GM18499 (cell line): ENCODE measurements at regions not wholly inside any gene's neighbourhood (a gene's known extent, or its start where the extent isn't known, plus 50 kb on each side); places are given as distances from the start of the nearest gene placed in this dataset.
"Not testable (repeated sequence)": the region's sequence is repeated elsewhere in the genome, so short reads cannot be mapped to it uniquely, and the experiment has no call there.

Experiments
- ATAC-seq: cut with Tn5 transposase; IDR thresholded peaks from one replicate; pipeline ENCODE4 v1.9.1; 2021; ENCODE audit warnings: moderate number of reproducible peaks; ENCODE audit not compliant: insufficient read depth, unreplicated experiment

GRCh38 chr4:79623021-79623870 lies 215.2 kb upstream of the GK2 start:
- ATAC-seq: no peak

GRCh38 chr4:79621061-79621460 lies 213.0 kb upstream of the GK2 start:
- ATAC-seq: no peak

DNA sequence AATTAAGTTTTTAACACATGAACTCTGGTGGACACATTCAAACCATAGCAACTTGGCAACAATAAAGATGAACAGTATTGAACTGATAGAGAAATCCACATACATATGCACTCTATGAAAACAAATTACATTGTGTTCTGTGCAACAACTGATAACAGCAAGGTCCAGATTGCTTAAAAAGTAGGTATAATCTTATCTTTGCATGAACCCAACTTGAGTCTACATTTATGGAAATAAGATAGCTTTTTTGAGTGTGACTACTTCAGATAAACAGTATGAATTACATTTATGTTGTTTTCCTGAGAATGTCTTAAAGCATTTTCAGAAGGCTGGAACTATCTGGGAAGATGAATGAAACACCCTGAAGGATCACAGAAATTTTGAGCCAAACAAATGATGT lies 212.6 kb upstream of the GK2 start:
- ATAC-seq: no peak

DNA sequence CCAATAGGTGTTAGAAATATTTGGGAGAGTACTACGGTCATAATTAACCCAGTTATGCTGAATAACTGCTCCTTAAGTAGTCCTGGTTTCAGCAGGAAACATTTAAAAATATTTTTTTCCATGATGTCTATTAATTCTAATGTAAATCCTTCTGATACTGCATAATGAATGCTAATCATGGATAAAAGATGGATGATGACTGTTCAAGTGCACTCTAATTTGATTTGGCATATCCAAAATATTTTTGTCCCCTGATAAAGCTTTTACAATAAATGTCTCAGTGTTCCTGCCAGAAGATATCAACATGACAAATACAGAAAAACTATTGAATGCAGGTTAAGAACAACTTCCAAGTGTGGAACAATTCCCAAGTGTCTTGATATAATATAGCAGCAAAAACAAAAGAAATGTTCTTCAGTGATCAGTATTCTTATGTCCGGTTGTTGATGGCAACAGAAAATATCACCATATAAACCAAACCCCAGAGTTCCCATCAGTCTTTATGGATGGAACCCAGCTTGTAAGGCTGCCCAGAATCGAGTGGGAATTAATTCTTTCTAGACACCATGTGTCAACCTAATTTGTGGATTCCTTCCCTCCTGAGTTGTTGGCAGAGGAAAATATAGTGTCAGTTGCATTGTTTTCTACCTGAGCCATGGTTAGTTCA lies 205.4 kb upstream of the GK2 start:
- no peak for ATAC-seq

DNA sequence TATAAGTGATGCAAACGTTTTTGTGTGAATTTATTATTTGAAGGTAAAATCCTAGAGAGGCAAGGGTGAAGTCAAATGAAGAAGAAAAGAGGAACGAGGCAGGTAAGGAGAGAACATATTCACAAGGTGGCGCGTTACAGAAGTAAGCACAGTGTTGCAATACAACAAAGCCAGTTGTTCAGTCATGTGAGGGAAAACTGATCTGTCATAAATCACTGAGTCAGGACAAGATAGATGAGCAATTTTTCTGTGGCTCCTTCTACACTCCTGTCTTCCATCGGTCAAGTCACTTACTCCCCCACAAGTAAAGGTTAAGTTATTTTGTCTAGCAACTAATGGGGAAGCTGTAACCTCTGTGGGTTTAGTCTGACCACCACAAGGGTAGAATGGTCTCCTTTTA lies 203.0 kb upstream of the GK2 start:
- no peak for ATAC-seq

GRCh38 chr4:79609817-79610216 lies 201.8 kb upstream of the GK2 start:
- ATAC-seq: no peak

GRCh38 chr4:79607979-79608378 lies 200.0 kb upstream of the GK2 start:
- no peak for ATAC-seq

- no peak for ATAC-seq
These were observed 196.1 kb upstream of the GK2 start for GRCh38 chr4:79604152-79604551.

DNA sequence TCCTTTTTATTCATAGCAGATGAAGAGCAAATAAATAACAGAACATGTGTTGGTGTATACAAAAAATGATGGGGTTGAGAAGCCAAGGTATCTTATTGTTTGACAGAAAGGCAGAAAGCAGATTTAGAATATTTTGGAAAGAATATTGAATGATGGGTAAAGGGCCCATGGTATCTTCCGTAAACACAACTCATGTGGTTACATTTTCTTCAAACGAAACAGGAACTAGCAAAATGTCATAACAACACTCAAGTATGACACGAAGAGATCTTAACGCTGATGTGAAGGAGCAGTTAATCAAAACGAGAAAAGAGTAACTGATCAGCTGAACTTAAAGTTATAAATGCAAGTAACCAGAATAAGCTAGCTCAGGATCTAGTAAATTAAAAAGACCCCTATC lies 195.7 kb upstream of the GK2 start:
- ATAC-seq: peak; percentile 49

DNA sequence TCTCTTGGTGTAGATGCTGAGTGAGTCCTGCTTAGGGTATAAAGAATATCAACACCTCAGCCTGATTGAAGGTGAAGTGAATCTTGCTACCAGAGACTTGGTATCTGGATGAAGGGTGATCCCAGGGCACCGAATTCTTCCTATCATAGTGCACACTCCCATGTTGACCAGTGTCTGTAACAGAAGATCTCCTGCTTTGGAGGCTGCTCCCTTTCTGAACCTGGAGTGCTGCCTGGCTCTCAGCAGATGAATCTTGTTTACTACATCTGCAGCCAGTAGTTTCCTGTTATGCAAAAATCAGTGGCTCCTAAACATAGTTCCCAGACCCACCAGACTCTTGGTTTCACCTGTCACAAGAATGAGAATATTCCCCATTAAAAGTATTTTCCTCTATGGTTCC lies 191.7 kb upstream of the GK2 start:
- ATAC-seq: no peak

GRCh38 chr4:79598801-79599200 lies 190.8 kb upstream of the GK2 start:
- no peak for ATAC-seq

- no peak for ATAC-seq
These were observed 190.2 kb upstream of the GK2 start for GRCh38 chr4:79598214-79598613.

- no peak for ATAC-seq
These were observed 189.2 kb upstream of the GK2 start for GRCh38 chr4:79597266-79597665.

GRCh38 chr4:79592218-79592617 lies 184.2 kb upstream of the GK2 start:
- ATAC-seq: not testable (repeated sequence)

DNA sequence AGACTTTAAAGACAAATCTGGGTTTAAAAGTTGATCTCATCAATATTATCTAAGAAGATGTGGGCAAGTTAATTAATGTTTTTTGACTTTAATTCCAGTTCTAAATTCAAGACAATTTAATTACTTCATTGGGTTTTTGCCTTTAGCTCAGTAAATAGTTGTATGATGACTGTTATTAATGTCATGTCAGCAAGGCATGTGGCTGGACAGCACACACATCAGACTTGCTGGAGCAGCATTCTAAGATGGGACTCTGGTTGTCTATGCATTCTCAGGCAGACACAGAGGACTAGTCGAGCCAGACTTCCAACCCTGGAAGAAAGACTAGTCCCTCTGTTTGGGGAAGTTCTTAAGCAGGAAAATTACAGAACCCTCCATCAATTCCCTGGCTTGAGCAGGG lies 180.7 kb upstream of the GK2 start:
- no peak for ATAC-seq

DNA sequence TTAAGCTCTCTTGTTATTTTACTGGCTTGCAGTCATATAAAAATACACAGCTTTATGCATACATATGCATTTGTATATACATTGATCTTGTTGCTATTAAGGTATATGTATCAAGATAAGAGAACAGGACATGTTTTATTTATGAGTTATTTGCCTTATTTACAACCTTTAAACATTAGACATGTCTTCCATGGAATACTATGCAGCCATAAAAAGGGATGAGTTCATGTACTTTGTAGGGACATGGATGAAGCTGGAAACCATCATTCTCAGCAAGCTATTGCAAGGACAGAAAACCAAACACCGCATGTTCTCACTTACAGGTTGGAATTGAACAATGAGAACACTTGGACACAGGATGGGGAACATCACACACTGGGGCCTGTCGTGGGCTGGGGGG lies 179.2 kb upstream of the GK2 start:
- not testable (repeated sequence) for ATAC-seq

DNA sequence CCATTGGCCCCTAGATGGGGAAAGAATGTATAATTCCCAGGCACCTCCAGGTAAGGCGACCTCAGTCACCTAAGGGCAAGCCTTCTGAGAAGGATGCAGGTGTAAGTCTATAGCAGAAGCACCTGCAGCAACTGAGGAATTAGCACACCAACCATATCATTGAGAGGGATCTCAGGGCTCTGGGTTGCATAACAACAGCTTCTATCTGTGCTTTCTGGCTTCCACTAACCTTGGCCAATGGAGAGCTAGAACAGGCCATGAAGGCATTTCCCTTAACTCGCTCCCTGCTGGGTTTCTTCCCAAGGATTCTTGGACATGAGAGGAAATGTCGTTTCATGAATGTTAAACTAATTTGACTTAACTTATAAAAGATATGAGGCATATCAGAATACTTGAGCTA lies 177.8 kb upstream of the GK2 start:
- no peak for ATAC-seq

DNA sequence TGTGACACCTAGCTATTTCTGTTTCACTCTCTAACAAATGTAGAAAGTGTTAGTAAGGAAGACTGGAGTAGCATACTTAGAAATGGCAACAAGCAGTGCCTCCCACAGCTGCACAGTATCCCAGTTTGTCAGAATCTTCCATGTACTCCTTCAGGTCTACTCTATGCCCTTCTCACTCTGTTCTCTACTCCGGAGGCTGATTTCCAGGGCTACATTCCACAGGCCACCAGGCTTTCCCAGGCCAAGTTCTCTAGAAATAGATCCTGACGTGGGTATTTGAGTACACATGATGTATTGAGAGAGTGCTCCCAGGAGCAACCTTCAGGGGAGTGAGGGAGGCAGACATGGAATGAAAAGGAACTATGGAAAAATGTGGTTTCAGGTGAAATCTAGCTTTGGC lies 177.3 kb upstream of the GK2 start:
- no peak for ATAC-seq

DNA sequence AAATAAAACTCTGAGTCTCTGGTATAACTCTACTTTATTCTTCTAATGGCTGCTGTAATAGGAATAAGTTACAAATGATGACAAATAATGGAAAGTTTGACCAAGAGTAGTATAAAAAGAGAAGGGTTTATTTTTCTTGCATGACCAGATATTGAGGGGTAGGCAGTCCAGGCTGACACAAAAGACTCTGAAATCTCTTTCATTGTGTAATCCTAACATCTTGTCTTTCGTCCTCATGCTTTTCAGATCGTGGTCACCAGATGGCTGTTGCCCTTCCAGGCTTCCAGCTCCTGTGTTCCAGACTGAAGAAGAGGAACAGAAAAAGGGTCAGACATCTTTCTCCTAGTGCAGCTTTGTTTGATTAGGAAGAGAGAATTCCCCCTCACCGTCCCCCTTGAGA lies 176.9 kb upstream of the GK2 start:
- ATAC-seq: no peak

DNA sequence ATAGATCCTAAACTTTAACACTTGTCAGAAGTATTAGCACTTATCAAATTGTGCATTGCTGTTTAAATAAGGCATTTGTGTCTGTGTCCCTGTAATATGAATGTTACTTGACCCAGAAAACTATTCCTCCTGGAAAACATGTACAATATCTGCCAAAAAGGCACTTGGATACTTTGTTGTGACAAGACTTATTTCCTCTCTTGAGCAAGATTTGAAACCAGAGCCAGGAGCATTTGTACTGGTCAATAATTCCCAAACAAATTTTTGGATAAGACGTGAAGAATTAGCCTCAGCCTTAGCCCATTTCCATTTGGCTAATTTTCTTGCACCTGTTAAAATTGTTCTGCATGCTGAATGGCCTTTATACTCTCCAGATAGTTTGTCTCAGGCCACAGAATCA lies 176.3 kb upstream of the GK2 start:
- no peak for ATAC-seq

DNA sequence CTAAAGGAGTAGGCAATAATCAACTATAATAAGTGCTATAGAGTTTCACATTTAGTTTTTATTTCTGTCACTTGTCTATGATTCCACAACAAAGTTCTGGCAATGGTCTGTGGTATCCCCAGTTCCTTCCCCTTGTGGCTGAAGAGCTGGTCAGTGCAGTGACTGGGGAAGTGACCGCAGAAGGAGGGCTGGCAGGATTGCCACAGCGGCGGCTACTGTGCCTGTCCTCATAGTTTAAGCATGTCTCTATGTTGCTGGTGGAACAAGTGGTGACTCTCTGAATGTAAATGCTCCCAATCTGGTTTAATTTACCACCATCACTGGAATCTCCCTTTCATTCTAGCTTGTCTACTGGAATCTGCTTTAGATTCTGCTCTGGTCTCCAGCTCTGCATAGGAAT lies 170.6 kb upstream of the GK2 start:
- no peak for ATAC-seq

- ATAC-seq: no peak
These were observed 168.4 kb upstream of the GK2 start for GRCh38 chr4:79576429-79576753.
